GM19043 (cell line): ENCODE measurements at regions not wholly inside any gene's neighbourhood (a gene's known extent, or its start where the extent isn't known, plus 50 kb on each side); places are given as distances from the start of the nearest gene placed in this dataset.
"Not testable (repeated sequence)": the region's sequence is repeated elsewhere in the genome, so short reads cannot be mapped to it uniquely, and the experiment has no call there.

ENCODE experiments used
- ATAC-seq: cut with Tn5 transposase; IDR thresholded peaks from one replicate; pipeline ENCODE4 v1.9.1; 2021; ENCODE audit warnings: low read depth; ENCODE audit not compliant: unreplicated experiment

- ATAC-seq: no peak
Observed at GRCh38 chr13:60936281-60936680, 479.4 kb downstream of the PCDH20 start.

- ATAC-seq: no peak
Observed at GRCh38 chr13:60933638-60934037, 482.0 kb downstream of the PCDH20 start.

- ATAC-seq: no peak
Observed at GRCh38 chr13:60931858-60932546, 483.6 kb downstream of the PCDH20 start.

GRCh38 chr13:60925686-60926085 is 490.0 kb downstream of the PCDH20 start:
- ATAC-seq: no peak

DNA sequence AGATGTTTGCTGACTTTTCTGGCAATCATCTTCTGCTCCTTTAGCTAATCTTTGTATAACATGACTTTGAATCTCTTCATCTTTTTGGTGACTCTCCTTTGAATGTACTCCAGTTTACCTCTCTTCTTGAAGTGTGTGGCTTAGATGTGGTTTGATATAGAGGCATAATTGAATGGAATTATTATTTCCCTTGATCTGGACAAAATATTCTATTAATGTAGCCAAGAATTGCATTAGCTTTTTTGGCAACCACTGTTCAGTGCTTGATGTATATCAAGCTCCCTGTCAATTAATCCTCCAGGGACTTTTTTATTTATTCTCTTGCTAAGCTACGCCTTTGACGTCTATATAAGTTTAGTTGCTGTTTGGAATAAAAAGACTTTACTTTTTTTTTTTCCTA is 490.8 kb downstream of the PCDH20 start:
- ATAC-seq: no peak

GRCh38 chr13:60922576-60923231 is 492.9 kb downstream of the PCDH20 start:
- no peak for ATAC-seq

GRCh38 chr13:60893801-60894200 is 496.8 kb downstream of the TDRD3 start:
- ATAC-seq: no peak

DNA sequence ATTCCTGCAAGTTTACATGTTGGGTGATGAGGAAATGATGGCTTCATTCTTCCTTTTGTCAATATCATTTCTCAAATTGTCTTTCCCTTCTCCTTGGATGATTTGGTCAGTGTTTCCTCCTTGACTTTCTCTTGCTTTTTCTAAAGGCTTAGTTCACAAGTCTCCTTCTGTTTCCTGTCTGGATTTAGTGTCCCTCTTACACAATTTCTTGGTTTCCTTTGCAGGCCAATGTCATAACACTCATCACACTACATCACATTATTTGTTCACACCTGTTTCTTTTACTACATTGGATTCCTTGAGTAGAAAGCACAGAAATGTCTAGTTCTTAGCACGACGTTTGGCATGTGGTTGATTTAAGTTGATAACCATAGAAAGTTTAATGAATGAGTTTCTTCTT is 490.7 kb downstream of the TDRD3 start:
- no peak for ATAC-seq

DNA sequence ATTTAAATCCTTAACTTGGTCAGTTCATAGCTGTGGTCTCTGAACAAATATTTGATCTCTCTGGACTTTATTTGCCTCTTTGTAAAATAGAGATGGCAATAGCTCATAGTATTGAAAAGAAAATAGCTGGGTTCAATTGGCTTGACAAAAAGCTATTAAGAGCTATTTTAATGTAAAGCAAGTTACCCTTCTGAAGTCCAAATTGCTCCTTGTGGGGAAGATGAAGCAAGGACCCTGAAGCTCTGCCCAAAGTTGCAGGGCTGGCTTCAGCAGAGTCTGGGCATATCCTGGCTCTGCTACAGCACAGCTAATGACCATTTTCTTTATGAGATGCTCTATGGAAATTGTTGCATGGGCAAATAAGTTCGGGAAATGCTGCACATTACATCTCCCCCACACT is 484.5 kb downstream of the TDRD3 start:
- ATAC-seq: no peak

GRCh38 chr13:60873116-60873515 is 476.1 kb downstream of the TDRD3 start:
- no peak for ATAC-seq

DNA sequence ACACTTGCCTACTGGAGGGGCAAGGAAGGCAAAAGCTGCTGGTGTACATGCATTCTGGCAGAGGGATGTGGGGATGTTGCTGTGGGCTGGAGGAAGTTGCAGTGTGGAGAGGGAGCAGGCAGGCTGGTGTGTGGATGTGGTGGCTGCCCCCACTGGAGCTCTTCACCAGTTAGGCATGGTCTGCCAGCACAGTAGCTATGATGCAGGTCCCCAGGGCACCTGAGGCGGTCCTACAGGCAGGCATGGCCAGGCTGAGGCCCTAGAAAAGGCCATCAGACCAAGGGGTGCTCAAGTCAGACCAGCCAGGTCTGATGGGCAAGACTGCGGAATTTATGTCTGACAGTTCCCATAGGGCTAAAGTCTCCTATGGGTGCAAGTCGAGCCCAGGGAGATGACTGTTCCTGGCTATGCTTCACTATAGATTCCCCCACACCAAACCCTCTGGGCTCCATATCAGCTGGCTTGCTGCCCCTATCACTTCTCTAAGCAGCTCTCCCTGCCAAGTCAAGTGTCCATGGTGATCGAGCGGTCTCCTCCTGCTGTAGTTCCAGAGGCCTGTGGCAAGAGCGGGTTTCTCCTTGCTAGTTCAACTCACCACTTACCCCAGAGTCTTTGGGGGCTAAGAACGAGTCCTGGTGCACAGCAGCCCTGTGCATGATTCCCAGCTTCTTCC is 473.1 kb downstream of the TDRD3 start:
- ATAC-seq: no peak

- ATAC-seq: no peak
Observed at GRCh38 chr13:60869225-60869624, 472.2 kb downstream of the TDRD3 start.

GRCh38 chr13:60862036-60862435 is 465.0 kb downstream of the TDRD3 start:
- no peak for ATAC-seq

- ATAC-seq: no peak
Observed at GRCh38 chr13:60857698-60858097, 460.7 kb downstream of the TDRD3 start.

GRCh38 chr13:60852886-60853285 is 455.9 kb downstream of the TDRD3 start:
- no peak for ATAC-seq

DNA sequence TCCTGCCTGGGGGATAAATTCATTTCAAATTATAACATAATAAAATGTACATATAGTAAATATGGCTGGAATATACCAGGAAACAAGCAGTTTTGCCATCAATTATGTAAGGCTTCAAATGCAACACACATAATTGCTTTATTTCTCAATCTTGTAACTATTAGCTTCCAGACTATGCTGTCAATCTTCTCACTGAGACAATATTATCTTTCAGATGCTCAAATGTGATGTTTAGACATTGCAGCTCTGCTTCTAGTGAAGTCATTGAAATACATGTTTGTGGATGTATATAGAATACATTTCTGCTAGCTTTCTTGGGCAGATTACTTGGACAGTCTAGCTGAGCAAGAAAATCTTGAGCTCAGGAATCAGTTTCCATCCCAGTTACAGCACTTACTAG is 454.4 kb downstream of the TDRD3 start:
- no peak for ATAC-seq

DNA sequence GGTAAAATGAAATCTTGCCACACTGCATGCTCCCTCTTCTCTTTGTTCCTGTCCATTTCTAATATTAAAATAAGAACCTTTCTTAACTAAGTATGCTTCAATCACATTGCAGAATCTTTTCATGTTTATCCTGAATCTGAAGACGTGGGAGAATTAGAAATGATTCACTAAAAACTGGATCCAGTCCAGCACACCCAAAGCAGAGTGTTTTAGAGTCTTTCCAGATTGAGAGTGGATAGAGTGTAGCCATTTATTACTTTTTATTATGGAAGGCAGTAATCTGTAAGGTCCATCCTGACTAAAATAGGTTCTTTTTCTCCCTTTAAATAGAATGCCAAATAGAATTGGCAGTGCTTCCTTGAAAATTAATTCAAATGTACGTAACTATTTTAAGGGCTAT is 453.5 kb downstream of the TDRD3 start:
- no peak for ATAC-seq

DNA sequence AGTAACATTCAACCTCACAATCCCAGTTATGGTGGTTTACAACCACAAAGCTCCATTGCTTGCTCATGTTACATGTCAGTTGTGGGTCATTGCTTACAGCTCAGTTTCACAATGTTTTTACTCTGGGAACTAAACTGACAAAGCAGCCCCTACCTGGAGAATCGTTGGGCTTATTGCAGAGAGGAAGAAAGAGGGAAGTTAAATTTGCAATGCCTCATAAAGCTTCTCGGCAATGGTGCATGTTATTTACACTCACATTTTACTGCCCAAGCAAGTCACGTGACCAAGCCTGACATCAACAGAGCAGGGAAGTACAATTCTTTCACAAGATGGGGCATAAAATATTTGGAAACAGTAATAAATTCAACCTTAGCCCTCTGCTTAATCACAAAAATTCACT is 441.6 kb downstream of the TDRD3 start:
- no peak for ATAC-seq

GRCh38 chr13:60837806-60838205 is 440.8 kb downstream of the TDRD3 start:
- ATAC-seq: no peak

DNA sequence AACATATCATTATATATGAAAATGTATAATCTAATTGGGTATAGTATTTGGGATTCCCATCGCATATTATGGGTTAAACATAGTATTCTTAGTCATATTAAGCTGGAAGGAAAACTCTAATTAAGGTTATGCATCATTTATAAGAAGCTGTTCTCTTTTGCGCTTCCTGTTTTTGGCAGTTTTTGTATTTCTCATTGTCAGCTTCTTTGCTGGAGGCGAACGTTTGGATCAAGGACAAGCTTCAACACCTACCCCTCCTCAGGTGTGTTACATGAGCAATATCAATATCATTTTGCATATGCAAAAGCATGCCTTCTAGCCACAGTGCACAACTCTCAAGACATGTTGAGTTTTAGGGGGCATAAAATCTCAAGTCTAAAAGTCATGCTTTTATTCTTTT is 439.8 kb downstream of the TDRD3 start:
- ATAC-seq: no peak

DNA sequence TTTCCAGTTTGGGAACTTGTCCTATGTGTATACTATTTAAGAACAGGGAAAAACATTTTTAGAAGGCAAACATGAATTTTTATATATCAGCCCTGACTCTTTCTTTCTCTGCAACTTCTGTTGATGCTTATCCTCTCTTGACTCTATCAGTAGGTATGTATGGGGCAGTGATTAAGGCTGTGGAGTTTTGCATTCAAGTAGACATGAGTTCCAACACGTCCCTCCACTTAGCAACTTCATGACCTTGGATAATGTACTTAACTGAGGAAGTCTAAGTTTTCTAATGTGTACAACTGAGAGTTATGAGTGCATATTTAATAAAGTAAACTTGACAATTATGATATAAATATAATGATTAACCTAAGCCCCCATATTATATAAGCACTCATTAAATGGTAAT is 414.6 kb downstream of the TDRD3 start:
- no peak for ATAC-seq

- not testable (repeated sequence) for ATAC-seq
Observed at GRCh38 chr13:60805640-60806039, 408.6 kb downstream of the TDRD3 start.
